ENCODE measurements at regions not wholly inside any gene's neighbourhood (a gene's known extent, or its start where the extent isn't known, plus 50 kb on each side); places are given as distances from the start of the nearest gene placed in this dataset.
A peak's percentile ranks its signal among the peaks of the same experiment; 100 is the strongest.
"Not testable (repeated sequence)": the region's sequence is repeated elsewhere in the genome, so short reads cannot be mapped to it uniquely, and the experiment has no call there.

DNA sequence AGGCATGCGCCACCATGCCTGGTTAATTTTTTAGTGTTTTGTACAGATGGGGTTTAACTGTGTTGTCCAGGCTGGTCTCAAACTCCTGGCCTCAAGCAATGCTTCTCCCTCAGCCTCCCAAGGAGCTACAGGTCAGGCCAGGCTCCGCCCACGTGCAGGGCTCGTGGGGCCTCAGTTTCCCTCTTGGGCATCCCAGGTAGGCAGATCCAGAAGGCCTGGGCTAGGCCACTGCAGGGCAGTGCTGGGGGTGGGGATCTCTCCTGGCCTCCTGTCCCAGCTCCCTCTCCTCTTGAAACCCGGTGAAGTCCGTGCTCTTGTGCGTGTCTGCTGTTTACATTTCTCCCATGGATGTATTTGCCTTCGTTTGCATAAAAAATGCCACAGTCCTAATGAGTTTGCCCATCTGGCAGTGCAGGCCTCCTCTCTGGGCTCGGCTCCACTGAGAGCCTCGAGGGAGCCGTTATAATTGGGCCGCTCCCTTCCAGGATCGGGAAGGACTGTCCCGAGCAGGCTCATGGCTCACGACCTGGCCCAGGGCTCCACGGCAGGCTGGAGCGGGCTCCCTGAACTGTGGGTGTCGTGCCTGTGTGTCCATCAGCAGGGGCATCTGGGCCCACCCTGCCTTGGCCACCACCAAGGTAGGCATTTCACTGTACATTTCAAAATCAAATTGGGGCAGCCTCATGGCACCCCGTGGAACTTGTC lies 52.6 kb upstream of the RUFY1 start:
- DNase-seq: no peak

GRCh38 chr5:179495906-179496455 lies 54.4 kb upstream of the RUFY1 start:
- DNase-seq: no peak

GRCh38 chr5:179494774-179495526 lies 55.4 kb upstream of the RUFY1 start:
- no peak for DNase-seq

DNA sequence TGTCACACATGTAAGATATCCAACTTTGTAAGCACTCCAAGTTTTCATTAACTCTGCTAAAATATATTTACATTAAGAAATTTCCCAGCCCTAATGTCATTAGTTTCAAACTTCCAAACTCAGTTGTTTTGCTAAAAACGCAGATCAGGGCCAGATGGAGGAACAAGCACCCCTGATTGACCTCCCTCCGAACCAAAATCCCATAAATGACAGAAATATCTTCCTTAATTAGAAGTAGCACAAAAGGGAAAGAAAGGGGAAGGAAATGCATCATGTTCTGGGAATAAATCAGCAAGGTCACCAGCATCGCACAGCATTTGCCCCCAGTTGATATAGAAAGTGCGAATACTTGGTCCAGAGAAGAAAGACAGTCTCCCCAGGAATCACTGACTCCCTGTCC lies 61.4 kb upstream of the RUFY1 start:
- DNase-seq: peak in 1 of 2 donors; percentile 14

DNA sequence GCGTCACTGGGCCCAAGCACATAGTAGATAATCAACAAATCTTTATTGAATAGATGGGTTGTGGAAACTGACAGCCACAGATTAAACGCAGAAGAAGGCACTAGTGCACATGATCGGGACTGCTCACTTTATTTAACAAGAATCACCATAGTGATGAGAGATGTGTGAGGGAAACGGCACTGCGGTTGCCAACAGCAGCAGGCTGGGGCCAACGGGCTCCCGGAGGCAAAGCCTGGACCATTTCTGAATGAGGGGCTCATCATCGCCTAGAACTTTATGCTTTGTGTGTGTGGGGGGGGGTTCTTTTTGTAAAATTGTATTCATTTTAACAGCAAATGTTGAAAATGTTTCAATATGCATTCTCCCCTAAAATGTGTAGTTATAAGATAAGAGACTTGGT lies 61.9 kb upstream of the RUFY1 start:
- no peak for DNase-seq

DNA sequence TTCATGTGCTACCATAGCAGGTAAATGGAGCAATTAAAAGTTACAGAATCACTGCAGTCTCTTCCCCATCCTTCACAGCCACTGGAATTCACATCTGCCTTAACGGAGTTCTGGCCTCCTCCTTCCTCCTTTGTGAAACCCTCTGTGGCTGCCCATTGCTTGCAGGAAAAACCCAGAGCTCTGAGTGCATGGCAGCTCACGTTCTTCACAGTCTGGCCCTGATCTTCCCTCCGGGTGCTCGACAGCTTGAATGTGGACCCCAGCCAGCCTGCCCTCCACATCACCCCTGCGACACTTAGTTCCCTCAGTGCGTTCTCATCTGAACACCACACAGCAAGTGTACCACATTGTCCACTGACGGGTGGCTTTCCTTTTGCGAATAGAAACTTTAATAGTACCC lies 63.2 kb upstream of the RUFY1 start:
- no peak for DNase-seq

DNA sequence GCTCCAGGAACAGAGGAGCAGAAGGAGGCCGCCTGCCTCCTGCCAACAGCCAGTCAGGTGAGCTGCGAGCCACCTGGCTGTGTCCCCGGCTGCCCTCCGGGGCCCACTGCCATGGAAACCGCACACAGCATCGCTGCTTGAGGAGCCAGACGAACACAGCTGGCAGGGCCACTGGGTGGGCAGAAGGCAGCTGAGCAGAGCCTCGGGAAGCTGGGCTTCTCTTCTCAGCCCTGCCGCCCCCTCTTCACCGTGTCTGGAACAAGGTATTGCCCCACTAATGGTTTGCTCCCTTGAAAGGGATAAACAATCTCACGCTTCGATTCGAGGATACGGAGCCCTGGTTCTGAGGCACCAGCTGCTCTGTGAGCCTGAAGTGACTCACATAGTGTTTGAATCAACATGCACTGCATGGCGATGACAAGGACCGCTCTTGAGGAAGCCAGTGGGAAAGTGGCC lies 63.7 kb upstream of the RUFY1 start:
- DNase-seq: no peak

DNA sequence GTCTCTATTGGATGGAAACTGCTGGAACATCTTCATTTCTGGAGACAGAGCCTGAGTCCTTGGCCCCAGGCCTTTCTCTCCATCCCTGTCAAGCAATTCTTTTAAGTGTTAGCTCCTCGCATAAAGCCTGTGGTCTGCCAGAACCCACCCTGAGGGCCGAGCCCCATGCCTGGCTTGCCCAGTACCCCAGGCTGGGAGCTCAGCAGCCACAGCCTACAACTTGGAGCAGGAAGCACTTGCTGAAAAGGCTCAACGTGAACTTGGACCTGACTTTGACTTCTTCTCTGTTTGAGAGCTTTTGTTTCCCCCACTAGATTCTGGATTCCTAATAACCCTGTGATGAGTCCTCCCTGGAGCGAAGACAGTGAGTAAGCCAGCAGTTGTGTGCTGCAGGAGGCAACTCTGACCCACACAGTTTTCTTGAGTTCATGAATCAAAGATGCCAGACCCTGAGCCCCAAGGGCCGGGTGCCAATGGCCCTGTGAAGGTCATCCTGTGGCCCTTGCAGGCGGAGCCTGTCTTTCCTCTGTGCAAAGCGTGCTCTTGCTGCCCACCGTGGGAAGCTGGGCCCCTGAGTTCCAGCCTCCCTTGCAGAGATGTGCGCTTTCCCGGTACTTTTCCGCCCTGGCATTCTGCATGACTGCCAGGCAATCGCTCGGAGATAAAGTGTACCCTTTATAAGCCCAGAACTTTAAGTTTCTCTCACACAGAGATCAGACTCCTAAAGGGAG lies 64.3 kb upstream of the RUFY1 start:
- DNase-seq: no peak

GRCh38 chr5:179484761-179485160 lies 65.6 kb upstream of the RUFY1 start:
- DNase-seq: no peak

- DNase-seq: no peak
These were observed 66.2 kb upstream of the RUFY1 start for GRCh38 chr5:179484201-179484600.

GRCh38 chr5:179478624-179479023 lies 71.7 kb upstream of the RUFY1 start:
- DNase-seq: no peak

- peak; percentile 17 to 33 for DNase-seq
These were observed 75.1 kb upstream of the RUFY1 start for GRCh38 chr5:179475208-179475751.

DNA sequence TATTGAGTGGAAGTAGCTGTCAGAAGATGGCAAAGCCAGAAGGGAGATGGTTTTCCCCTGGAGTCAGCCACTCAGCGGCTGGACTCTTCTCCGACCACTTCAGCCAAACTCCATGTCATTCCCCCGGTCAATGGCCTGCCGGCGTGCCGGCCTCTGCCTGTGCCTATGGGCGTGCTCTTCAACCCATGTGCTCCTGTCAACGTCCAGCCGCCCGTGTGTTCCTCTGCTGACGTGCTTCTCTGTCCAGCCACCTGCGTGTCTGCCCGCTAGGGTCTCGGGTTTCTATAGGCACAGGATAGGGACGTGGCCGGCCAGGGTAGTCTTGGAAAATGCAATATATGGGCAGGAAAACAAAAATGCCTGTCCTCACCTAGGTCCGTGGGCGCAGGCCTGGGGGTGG lies 77.7 kb upstream of the RUFY1 start:
- no peak for DNase-seq

DNA sequence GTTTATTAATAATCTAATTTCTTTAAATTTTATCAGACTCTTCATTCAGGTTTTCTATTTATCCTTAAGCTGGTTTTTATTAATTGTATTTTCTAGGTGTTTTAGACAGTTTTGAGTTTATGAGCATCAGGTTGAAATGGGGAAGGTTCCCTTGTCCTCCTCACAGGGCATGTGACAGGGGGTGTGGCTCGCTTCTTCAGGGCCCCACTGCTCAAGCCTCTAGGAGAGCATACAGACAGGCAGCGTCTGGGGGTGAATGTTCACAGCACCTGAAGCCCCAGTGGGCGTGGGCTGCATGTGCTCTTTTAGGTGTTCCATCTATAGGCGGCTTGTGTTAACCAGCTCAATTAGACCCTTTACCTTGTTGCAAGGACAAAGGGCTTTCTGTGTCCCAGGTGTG lies 78.2 kb upstream of the RUFY1 start:
- DNase-seq: no peak

- no peak for DNase-seq
These were observed 80.2 kb upstream of the RUFY1 start for GRCh38 chr5:179470201-179470600.

DNA sequence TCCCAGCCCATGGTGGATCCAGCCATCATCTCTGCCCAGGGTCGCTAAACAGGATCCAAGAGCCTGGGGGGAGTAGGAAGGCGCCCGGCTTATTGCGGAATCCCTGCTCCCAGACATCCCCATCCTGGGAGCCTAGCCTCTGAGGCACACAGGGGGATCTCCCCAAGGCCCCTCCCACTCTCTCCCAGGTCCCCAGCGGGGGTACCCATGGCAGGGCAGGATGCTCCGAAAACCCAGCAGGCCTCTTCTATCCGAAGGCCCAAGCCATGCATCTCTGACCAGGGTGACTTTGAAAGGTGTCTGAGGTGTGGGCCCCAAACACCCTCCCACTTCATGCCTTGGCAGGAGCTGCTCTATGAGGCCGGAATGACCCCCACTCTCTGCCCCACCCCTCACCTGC lies 81.7 kb upstream of the RUFY1 start:
- DNase-seq: no peak

DNA sequence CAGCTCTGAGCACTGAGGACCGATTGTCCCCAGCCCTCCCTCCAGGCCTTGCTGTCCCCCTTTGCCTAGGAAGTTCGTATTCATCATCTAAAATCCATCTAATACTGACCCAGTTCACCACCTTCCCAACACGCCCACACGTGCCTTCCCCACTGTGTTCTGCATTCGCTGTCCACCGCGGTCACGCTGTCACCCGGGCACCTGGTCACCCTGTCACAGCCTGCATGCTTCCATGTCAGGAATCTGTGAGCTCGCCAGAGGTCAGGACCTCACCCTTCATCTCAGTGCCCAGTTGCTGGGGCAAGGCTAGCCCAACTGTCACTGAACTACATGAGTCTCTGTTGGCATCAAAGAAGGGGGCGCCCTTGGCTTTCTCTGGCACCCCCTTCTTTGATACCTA lies 82.9 kb upstream of the RUFY1 start:
- no peak for DNase-seq

GRCh38 chr5:179464631-179465030 lies 85.7 kb upstream of the RUFY1 start:
- DNase-seq: no peak

- DNase-seq: no peak
These were observed 88.3 kb upstream of the RUFY1 start for GRCh38 chr5:179462040-179462439.

- DNase-seq: no peak
These were observed 88.8 kb upstream of the RUFY1 start for GRCh38 chr5:179461576-179461975.

GRCh38 chr5:179459771-179460170 lies 90.6 kb upstream of the RUFY1 start:
- DNase-seq: no peak

DNA sequence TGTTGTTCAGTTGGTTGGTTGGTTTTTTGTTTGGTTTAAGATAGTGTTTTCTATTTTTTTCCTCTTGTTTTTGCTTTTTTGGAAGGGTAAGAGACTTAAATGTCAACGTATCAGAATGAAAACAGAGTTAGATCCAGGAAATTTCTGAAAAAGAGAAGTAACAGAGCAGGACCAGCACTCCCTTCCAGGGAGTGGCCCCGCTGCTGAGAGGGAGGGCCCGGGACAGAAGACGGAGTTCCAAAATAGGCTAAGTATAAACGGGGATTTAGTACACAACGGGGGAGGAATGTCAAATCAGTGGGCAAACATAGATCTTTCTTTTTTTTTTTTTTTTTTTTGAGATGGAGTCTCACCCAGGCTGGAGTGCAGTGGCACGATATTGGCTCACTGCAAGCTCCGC lies 92.7 kb upstream of the RUFY1 start:
- no peak for DNase-seq

- not testable (repeated sequence) for DNase-seq
These were observed 94.3 kb upstream of the RUFY1 start for GRCh38 chr5:179456075-179456474.
